GM12878 (cell line): ENCODE measurements at regions not wholly inside any gene's neighbourhood (a gene's known extent, or its start where the extent isn't known, plus 50 kb on each side); places are given as distances from the start of the nearest gene placed in this dataset.
"Not testable (repeated sequence)": the region's sequence is repeated elsewhere in the genome, so short reads cannot be mapped to it uniquely, and the experiment has no call there.

Source experiments
- CREB1 ChIP-seq: IDR thresholded peaks from 2 replicates; pipeline ENCODE4 v1.6.1; 2012; ENCODE audit warnings: low read depth, mild to moderate bottlenecking, inconsistent platforms
- EZH2 ChIP-seq: IDR thresholded peaks from 2 replicates; pipeline ENCODE4 v1.6.1; 2012; ENCODE audit warnings: low read depth, mild to moderate bottlenecking, control low read depth, inconsistent platforms, low read length, borderline replicate concordance; ENCODE audit not compliant: control insufficient read depth
- SRF ChIP-seq, 2 experiments: IDR thresholded peaks; 2 replicates each; pipeline ENCODE4 v1.6.1; 2011; ENCODE audit warnings: low read depth in 2 of 2, low read length in 2 of 2, mild to moderate bottlenecking in 1 of 2, moderate library complexity in 1 of 2
- TCF7 ChIP-seq: IDR thresholded peaks from 2 replicates; pipeline ENCODE4 v1.6.1; 2014; ENCODE audit warnings: antibody characterized with exemption, borderline replicate concordance
- USF2 ChIP-seq: IDR thresholded peaks from 2 replicates; pipeline ENCODE4 v1.6.1; 2011; ENCODE audit warnings: low read depth, low read length, improper control_type of control experiment, borderline replicate concordance

GRCh38 chr1:100803280-100803679 is 83.7 kb downstream of the VCAM1 start:
- not testable (repeated sequence) for TF ChIP-seq EZH2; SRF (IDR thresholded peaks at IDR 0.05; ENCODE audit: low read depth in 2 of 2, low read length in 2 of 2); CREB1; USF2; TCF7
